ENCODE measurements at regions not wholly inside any gene's neighbourhood (a gene's known extent, or its start where the extent isn't known, plus 50 kb on each side); places are given as distances from the start of the nearest gene placed in this dataset.

DNA sequence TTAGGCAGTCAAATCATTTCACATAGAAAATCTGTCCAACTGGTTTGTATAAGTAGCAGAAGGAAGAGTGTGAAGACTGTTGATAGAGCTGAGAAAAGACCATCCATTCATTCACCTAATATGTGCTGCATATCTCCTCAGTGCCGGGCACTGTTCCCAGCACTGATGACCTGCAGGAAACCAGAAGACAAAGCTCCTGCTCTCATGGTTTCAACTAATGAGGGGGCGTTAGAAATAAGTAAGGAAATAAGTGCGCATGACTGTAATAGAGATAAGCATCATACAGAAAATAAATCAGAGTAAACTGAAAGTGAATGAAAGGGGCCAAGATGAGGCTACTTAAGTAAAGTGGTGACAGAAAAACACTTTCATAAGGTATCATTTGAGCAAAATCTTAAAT is 427.5 kb upstream of the CDH20 start:
- Histone ChIP-seq H3K36me3 (ENCODE audit: insufficient read depth, low read length) (no peaks in the 10 kb centered on the region), H3K4me1 (ENCODE audit: insufficient read depth, low read length, severe bottlenecking) (peaks cover 35% of the 10 kb centered on the region), H3K9me2 (ENCODE audit: low read depth, low read length) (no peaks in the 10 kb centered on the region), H3K9me3 (ENCODE audit: low read length) (no peaks in the 10 kb centered on the region), H3F3A (ENCODE audit: insufficient read depth, low read length) (no peaks in the 10 kb centered on the region), H3K27ac (ENCODE audit: low read depth, low read length, poor library complexity, severe bottlenecking) (peak overlapping the region; percentile 4), H3K79me2 (ENCODE audit: insufficient read depth, low read length) (no peaks in the 10 kb centered on the region), H4K20me1 (ENCODE audit: insufficient read depth, low read length) (no peaks in the 10 kb centered on the region), H3K4me2 (ENCODE audit: low read length) (peak overlapping the region; percentile 35), H3K4me3 (ENCODE audit: low read depth, low read length, poor library complexity, severe bottlenecking) (no peak overlapping the region), H3K27me3 (ENCODE audit: insufficient read depth, low read length) (no peaks in the 10 kb centered on the region), H2AFZ (ENCODE audit: low read length) (peak overlapping the region; percentile 80; the same call in 1 of the 2 replicates), H3K9ac (ENCODE audit: low read length) (no peak overlapping the region)
- no peak for TF ChIP-seq EZH2 (IDR thresholded peaks at IDR 0.05; ENCODE audit: borderline replicate concordance, low read length)
- TF ChIP-seq, protein P1, sequence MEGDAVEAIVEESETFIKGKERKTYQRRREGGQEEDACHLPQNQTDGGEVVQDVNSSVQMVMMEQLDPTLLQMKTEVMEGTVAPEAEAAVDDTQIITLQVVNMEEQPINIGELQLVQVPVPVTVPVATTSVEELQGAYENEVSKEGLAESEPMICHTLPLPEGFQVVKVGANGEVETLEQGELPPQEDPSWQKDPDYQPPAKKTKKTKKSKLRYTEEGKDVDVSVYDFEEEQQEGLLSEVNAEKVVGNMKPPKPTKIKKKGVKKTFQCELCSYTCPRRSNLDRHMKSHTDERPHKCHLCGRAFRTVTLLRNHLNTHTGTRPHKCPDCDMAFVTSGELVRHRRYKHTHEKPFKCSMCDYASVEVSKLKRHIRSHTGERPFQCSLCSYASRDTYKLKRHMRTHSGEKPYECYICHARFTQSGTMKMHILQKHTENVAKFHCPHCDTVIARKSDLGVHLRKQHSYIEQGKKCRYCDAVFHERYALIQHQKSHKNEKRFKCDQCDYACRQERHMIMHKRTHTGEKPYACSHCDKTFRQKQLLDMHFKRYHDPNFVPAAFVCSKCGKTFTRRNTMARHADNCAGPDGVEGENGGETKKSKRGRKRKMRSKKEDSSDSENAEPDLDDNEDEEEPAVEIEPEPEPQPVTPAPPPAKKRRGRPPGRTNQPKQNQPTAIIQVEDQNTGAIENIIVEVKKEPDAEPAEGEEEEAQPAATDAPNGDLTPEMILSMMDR (IDR thresholded peaks at IDR 0.05; ENCODE audit: low read length), result no peak

DNA sequence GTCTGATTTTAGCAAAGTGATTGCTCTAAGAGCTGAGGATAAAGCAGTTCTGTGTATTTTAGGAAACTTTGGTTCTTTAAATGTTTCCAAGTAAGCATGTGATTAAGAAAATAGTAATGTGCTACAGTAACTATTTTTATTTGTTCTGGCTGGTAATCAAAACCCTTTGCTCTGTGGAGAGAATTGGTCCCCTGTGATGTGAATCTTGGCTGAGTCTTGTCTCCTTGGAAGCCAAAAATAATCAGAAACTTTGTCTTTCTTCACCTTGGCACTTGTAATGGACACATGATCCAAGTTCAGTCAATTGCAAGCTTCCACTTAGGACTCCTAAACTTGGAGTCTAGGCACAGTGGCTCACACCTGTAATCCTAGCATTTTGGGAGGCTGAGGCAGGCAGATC is 422.7 kb upstream of the CDH20 start:
- Histone ChIP-seq H3K9ac (ENCODE audit: low read length) (no peak overlapping the region), H3K79me2 (ENCODE audit: insufficient read depth, low read length) (no peaks in the 10 kb centered on the region), H3F3A (ENCODE audit: insufficient read depth, low read length) (no peaks in the 10 kb centered on the region), H3K4me2 (ENCODE audit: low read length) (no peak overlapping the region), H3K27me3 (ENCODE audit: insufficient read depth, low read length) (no peaks in the 10 kb centered on the region), H3K9me3 (ENCODE audit: low read length) (no peaks in the 10 kb centered on the region), H3K4me1 (ENCODE audit: insufficient read depth, low read length, severe bottlenecking) (peaks cover 53% of the 10 kb centered on the region), H3K4me3 (ENCODE audit: low read depth, low read length, poor library complexity, severe bottlenecking) (no peak overlapping the region), H3K27ac (ENCODE audit: low read depth, low read length, poor library complexity, severe bottlenecking) (peak overlapping the region; percentile 10), H2AFZ (ENCODE audit: low read length) (no peak overlapping the region), H4K20me1 (ENCODE audit: insufficient read depth, low read length) (no peaks in the 10 kb centered on the region), H3K36me3 (ENCODE audit: insufficient read depth, low read length) (no peaks in the 10 kb centered on the region), H3K9me2 (ENCODE audit: low read depth, low read length) (no peaks in the 10 kb centered on the region)
- no peak for TF ChIP-seq EZH2 (IDR thresholded peaks at IDR 0.05; ENCODE audit: borderline replicate concordance, low read length)
- TF ChIP-seq, protein P1 (IDR thresholded peaks at IDR 0.05; ENCODE audit: low read length), result no peak

DNA sequence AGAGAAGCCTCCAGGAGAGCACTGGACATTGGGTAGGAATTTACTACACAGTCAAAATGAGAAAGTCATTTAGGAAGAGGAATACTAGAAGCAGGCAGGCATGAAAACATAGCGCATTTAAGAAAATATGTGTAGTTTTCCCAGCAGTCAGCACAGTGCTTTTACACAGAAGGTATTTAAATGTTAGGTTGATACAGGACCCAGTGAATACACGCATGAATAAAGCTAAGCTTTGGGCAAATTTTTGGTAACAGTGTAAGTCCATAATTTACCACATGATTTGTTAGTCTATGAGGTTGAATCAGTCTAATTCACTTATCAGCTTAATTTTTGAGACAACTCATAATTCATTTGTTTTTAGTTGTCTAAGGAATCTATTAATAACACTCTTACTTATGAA is 421.7 kb upstream of the CDH20 start:
- peak overlapping the region; percentile 80 for H3K27ac ChIP-seq (ENCODE audit: low read depth, low read length, poor library complexity, severe bottlenecking)
- H3K4me2 ChIP-seq (ENCODE audit: low read length), result peak overlapping the region; percentile 22; the same call in 1 of the 2 replicates
- H4K20me1 ChIP-seq (ENCODE audit: insufficient read depth, low read length), result no peaks in the 10 kb centered on the region
- H3K27me3 ChIP-seq (ENCODE audit: insufficient read depth, low read length), result no peaks in the 10 kb centered on the region
- no peaks in the 10 kb centered on the region for H3K36me3 ChIP-seq (ENCODE audit: insufficient read depth, low read length)
- H3K4me3 ChIP-seq (ENCODE audit: low read depth, low read length, poor library complexity, severe bottlenecking), result no peak overlapping the region
- H3K9ac ChIP-seq (ENCODE audit: low read length), result peak overlapping the region; percentile 27; the same call in 1 of the 2 replicates
- peak overlapping the region; percentile 51; the same call in 1 of the 2 replicates for H2AFZ ChIP-seq (ENCODE audit: low read length)
- TF ChIP-seq, protein P1 (IDR thresholded peaks at IDR 0.05; ENCODE audit: low read length), result no peak
- TF ChIP-seq EZH2 (IDR thresholded peaks at IDR 0.05; ENCODE audit: borderline replicate concordance, low read length), result no peak
- no peaks in the 10 kb centered on the region for H3K9me3 ChIP-seq (ENCODE audit: low read length)
- no peaks in the 10 kb centered on the region for H3K79me2 ChIP-seq (ENCODE audit: insufficient read depth, low read length)
- H3F3A ChIP-seq (ENCODE audit: insufficient read depth, low read length), result no peaks in the 10 kb centered on the region
- H3K4me1 ChIP-seq (ENCODE audit: insufficient read depth, low read length, severe bottlenecking), result peaks cover 48% of the 10 kb centered on the region
- no peaks in the 10 kb centered on the region for H3K9me2 ChIP-seq (ENCODE audit: low read depth, low read length)

All from OCI-LY1 (cell line).